Activated CD4-positive, CD25-positive, alpha-beta regulatory T cell treated with anti-CD3 and anti-CD28 coated beads, Interleukin-2, amount 50 U/mL, for 24 hours (primary cell): ENCODE measurements at regions not wholly inside any gene's neighbourhood (a gene's known extent, or its start where the extent isn't known, plus 50 kb on each side); places are given as distances from the start of the nearest gene placed in this dataset.

Source experiments
- ATAC-seq, 2 donors: fragments of 150-1000 bp; cut with Tn5 transposase; one replicate each; pipeline ENCODE4 v1.10.0; 2021; ENCODE audit warnings: mild to moderate bottlenecking in 1 of 2, moderate library complexity in 1 of 2

GRCh38 chr2:136175466-136175865, 57.5 kb upstream of the CXCR4 start:
- no peak for ATAC-seq

GRCh38 chr2:136173126-136173525, 55.2 kb upstream of the CXCR4 start:
- ATAC-seq: no peak

GRCh38 chr2:136171223-136171622, 53.3 kb upstream of the CXCR4 start:
- no peak for ATAC-seq

- no peak for ATAC-seq
These were observed 50.8 kb upstream of the CXCR4 start for GRCh38 chr2:136168720-136169119.

- ATAC-seq: no peak
These were observed 49.9 kb upstream of the CXCR4 start for GRCh38 chr2:136167721-136168475.
